ENCODE measurements at regions not wholly inside any gene's neighbourhood (a gene's known extent, or its start where the extent isn't known, plus 50 kb on each side); places are given as distances from the start of the nearest gene placed in this dataset.

DNA sequence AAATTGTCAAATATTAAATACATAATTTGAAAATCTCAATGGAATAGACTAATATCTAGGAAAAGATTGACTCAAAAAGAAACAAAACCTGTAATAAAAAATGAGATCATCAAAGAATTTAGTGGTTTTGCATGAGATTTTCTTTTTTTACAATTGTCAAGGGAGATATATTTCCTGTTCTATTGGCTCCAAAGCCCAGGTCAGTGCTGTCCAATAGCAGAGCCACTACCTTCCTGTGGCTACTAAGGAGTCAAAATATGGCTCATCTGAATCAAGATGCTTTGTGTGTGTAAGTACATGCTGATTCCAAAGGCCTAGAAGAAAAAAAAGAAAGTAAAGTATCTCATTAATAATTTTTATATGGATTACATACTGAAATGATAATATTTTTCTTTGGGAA is 191.9 kb downstream of the C7orf25 start:
- no peak for TF ChIP-seq BRCA1 (IDR thresholded peaks at IDR 0.05; ENCODE audit: low read depth, low read length)
- no peak for TF ChIP-seq SIRT6 (IDR thresholded peaks at IDR 0.05; ENCODE audit: low read length)
- TF ChIP-seq, protein P1, sequence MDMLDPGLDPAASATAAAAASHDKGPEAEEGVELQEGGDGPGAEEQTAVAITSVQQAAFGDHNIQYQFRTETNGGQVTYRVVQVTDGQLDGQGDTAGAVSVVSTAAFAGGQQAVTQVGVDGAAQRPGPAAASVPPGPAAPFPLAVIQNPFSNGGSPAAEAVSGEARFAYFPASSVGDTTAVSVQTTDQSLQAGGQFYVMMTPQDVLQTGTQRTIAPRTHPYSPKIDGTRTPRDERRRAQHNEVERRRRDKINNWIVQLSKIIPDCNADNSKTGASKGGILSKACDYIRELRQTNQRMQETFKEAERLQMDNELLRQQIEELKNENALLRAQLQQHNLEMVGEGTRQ (IDR thresholded peaks at IDR 0.05; ENCODE audit: low read length): no peak
- no peak for TF ChIP-seq RFX5 (IDR thresholded peaks at IDR 0.05; ENCODE audit: borderline replicate concordance, low read depth, low read length)
- no peak for TF ChIP-seq POLR2A (IDR thresholded peaks at IDR 0.05; ENCODE audit: control extremely low read depth in 1 of 2, low read depth in 2 of 2, low read length in 2 of 2)
- TF ChIP-seq EZH2 (IDR thresholded peaks at IDR 0.05; ENCODE audit: low read depth, low read length, severe bottlenecking): no peak
- no peak for TF ChIP-seq YY1 (IDR thresholded peaks at IDR 0.05; ENCODE audit: low read depth, low read length)
- no peak for TF ChIP-seq POLR2AphosphoS5 (IDR thresholded peaks at IDR 0.05; ENCODE audit: low read depth, low read length)
- no peak for TF ChIP-seq EGR1 (IDR thresholded peaks at IDR 0.05; ENCODE audit: borderline replicate concordance, low read depth, low read length)
- TF ChIP-seq JUN (IDR thresholded peaks at IDR 0.05; ENCODE audit: low read depth, low read length): no peak
- TF ChIP-seq, protein P2, sequence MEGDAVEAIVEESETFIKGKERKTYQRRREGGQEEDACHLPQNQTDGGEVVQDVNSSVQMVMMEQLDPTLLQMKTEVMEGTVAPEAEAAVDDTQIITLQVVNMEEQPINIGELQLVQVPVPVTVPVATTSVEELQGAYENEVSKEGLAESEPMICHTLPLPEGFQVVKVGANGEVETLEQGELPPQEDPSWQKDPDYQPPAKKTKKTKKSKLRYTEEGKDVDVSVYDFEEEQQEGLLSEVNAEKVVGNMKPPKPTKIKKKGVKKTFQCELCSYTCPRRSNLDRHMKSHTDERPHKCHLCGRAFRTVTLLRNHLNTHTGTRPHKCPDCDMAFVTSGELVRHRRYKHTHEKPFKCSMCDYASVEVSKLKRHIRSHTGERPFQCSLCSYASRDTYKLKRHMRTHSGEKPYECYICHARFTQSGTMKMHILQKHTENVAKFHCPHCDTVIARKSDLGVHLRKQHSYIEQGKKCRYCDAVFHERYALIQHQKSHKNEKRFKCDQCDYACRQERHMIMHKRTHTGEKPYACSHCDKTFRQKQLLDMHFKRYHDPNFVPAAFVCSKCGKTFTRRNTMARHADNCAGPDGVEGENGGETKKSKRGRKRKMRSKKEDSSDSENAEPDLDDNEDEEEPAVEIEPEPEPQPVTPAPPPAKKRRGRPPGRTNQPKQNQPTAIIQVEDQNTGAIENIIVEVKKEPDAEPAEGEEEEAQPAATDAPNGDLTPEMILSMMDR (IDR thresholded peaks at IDR 0.05; ENCODE audit: control extremely low read depth in 1 of 3, insufficient read depth in 1 of 3, low read depth in 1 of 3, low read length in 3 of 3): no peak
- TF ChIP-seq MAFK (IDR thresholded peaks at IDR 0.05; ENCODE audit: low read depth, low read length): no peak
- TF ChIP-seq ZNF274 (IDR thresholded peaks at IDR 0.05; ENCODE audit: borderline replicate concordance, extremely low read depth, low read length): no peak
- TF ChIP-seq TAF1 (IDR thresholded peaks at IDR 0.05; ENCODE audit: low read depth, low read length): no peak

Data from H1 (cell line).